ENCODE measurements at regions not wholly inside any gene's neighbourhood (a gene's known extent, or its start where the extent isn't known, plus 50 kb on each side); places are given as distances from the start of the nearest gene placed in this dataset.
A peak's percentile ranks its signal among the peaks of the same experiment; 100 is the strongest.

- Histone ChIP-seq H3K4me1 (no peaks in the 10 kb centered on the region), H3K36me3 (no peaks in the 10 kb centered on the region), H3K27ac (no peak overlapping the region), H3K27me3 (no peaks in the 10 kb centered on the region), H3K9me3 (no peaks in the 10 kb centered on the region), H3K4me3 (no peak overlapping the region)
- no peak for DNase-seq
- TF ChIP-seq CTCF (IDR thresholded peaks at IDR 0.05) = no peak
- WGBS, 2 donors = 94 to 100% methylated on average over 1 of the region's 1 CpG
- intact Hi-C loops (cut with DNase I) = no loop called here
- no peak for FAIRE-seq
- no peak for ATAC-seq
Observed at GRCh38 chr3:177550667-177551066, 353.4 kb upstream of the TBL1XR1 start.

- FAIRE-seq (no peak), ATAC-seq (peak in 2 of 4 donors; percentile 50 to 66)
Observed at GRCh38 chr3:177551431-177551836, 354.2 kb upstream of the TBL1XR1 start.

GRCh38 chr3:177552051-177552450 is 354.8 kb upstream of the TBL1XR1 start:
- no peak for DNase-seq
- H3K4me1 ChIP-seq = no peaks in the 10 kb centered on the region
- 95 to 98% methylated on average over 1 of the region's 1 CpG for WGBS, 2 donors
- no peak overlapping the region for H3K27ac ChIP-seq
- TF ChIP-seq CTCF (IDR thresholded peaks at IDR 0.05) = no peak
- no peaks in the 10 kb centered on the region for H3K9me3 ChIP-seq
- intact Hi-C loops (cut with DNase I) = no loop called here
- no peak overlapping the region for H3K4me3 ChIP-seq
- H3K36me3 ChIP-seq = no peaks in the 10 kb centered on the region
- FAIRE-seq = no peak
- H3K27me3 ChIP-seq = no peaks in the 10 kb centered on the region
- no peak for ATAC-seq

More at GRCh38 chr3:177551431-177551836, 354.2 kb upstream of the TBL1XR1 start:
- intact Hi-C loops (cut with DNase I) = no loop called here
- no peak for TF ChIP-seq CTCF (IDR thresholded peaks at IDR 0.05)
- WGBS, 2 donors = 83 to 90% methylated on average over 4 of the region's 4 CpGs
- Histone ChIP-seq H3K4me1 (no peaks in the 10 kb centered on the region), H3K9me3 (no peaks in the 10 kb centered on the region), H3K27ac (no peak overlapping the region), H3K27me3 (no peaks in the 10 kb centered on the region), H3K4me3 (no peak overlapping the region), H3K36me3 (no peaks in the 10 kb centered on the region)
- no peak for DNase-seq

- TF ChIP-seq CTCF (IDR thresholded peaks at IDR 0.05) = no peak
- no peaks in the 10 kb centered on the region for H3K27me3 ChIP-seq
- H3K27ac ChIP-seq = no peak overlapping the region
- H3K4me3 ChIP-seq = no peak overlapping the region
- WGBS, 2 donors = 85 to 88% methylated on average over 2 of the region's 2 CpGs
- no peaks in the 10 kb centered on the region for H3K4me1 ChIP-seq
- FAIRE-seq (no peak), DNase-seq (no peak), ATAC-seq (no peak)
- no peaks in the 10 kb centered on the region for H3K36me3 ChIP-seq
- H3K9me3 ChIP-seq = no peaks in the 10 kb centered on the region
- intact Hi-C loops (cut with DNase I) = no loop called here
Observed at GRCh38 chr3:177553012-177553411, 355.7 kb upstream of the TBL1XR1 start.

GRCh38 chr3:177553579-177553978 is 356.3 kb upstream of the TBL1XR1 start:
- H3K4me3 ChIP-seq = no peak overlapping the region
- 68 to 77% methylated on average over 2 of the region's 2 CpGs for WGBS, 2 donors
- intact Hi-C loops (cut with DNase I) = no loop called here
- ATAC-seq (no peak), FAIRE-seq (no peak), DNase-seq (no peak)
- no peak overlapping the region for H3K27ac ChIP-seq
- H3K9me3 ChIP-seq = no peaks in the 10 kb centered on the region
- H3K4me1 ChIP-seq = no peaks in the 10 kb centered on the region
- H3K27me3 ChIP-seq = no peaks in the 10 kb centered on the region
- TF ChIP-seq CTCF (IDR thresholded peaks at IDR 0.05) = no peak
- no peaks in the 10 kb centered on the region for H3K36me3 ChIP-seq

All from pancreas (tissue), 10 donors.